GM12878 (cell line): ENCODE measurements at regions not wholly inside any gene's neighbourhood (a gene's known extent, or its start where the extent isn't known, plus 50 kb on each side); places are given as distances from the start of the nearest gene placed in this dataset.
"Not testable (repeated sequence)": the region's sequence is repeated elsewhere in the genome, so short reads cannot be mapped to it uniquely, and the experiment has no call there.

Source experiments
- ATAC-seq: fragments of 200-7000 bp; cut with Tn5 transposase; 3 replicates; pipeline ENCODE4 v1.9.1; 2020; ENCODE audit warnings: mild to moderate bottlenecking, moderate library complexity
- BruUV-seq: library from RNA; stranded (reverse); fragments of 400-500 nt; replicated peaks from 2 replicates; lab custom pipeline; 2021; lab: Mats Ljungman, UMichigan
- CTCF ChIA-PET: fragments of 300-600 bp; sonication (Branson Sonifier 250); formaldehyde crosslinking; extraction: SDS; loops from one replicate; lab custom pipeline; 2021; ENCODE audit warnings: inconsistent platforms; lab: Yijun Ruan, JAX
- POLR2A ChIA-PET: fragments of 350-600 bp; formaldehyde crosslinking; extraction: SDS; loops from one replicate; lab custom pipeline; 2021; ENCODE audit warnings: inconsistent platforms; lab: Charles Lee
- RAD21 ChIA-PET: fragments of 300-600 bp; sonication (Branson Sonifier 250); formaldehyde crosslinking; loops from one replicate; lab custom pipeline; 2023; ENCODE audit warnings: antibody characterized with exemption; ENCODE audit not compliant: unreplicated experiment; lab: Charles Lee
- SMC1A ChIA-PET: fragments of 300-600 bp; sonication (Branson Sonifier 250); formaldehyde crosslinking; loops from one replicate; lab custom pipeline; 2023; ENCODE audit not compliant: unreplicated experiment, uncharacterized antibody; lab: Charles Lee
- DNase-seq: peaks from one replicate; pipeline ENCODE4 v3.0.0-alpha.2; 2011; ENCODE audit warnings: low read depth, low spot score
- FAIRE-seq: peaks from 3 replicates; lab custom pipeline; 2011; peaks lifted over from hg19 to GRCh38; lab: Jason Lieb, UNC
- H2AFZ ChIP-seq: 2 replicates; pipeline ENCODE4 v1.6.0; 2011; ENCODE audit warnings: low read depth, low read length, control low read depth; ENCODE audit not compliant: control insufficient read depth
- H3K27ac ChIP-seq: 2 replicates; pipeline ENCODE4 v1.5.1; 2011; ENCODE audit warnings: control low read depth; ENCODE audit not compliant: control insufficient read depth, insufficient read depth
- H3K27me3 ChIP-seq, 2 experiments: replicated peaks in 1 of 2; 2 replicates each; pipeline versions ENCODE4 v1.6.0 to v1.6.1; 2011; ENCODE audit warnings: low read length in 1 of 2; ENCODE audit not compliant: control insufficient read depth in 2 of 2, insufficient read depth in 2 of 2
- H3K36me3 ChIP-seq, 2 experiments: 2 replicates each; pipeline ENCODE4 v1.5.1; 2011; ENCODE audit warnings: low read length in 1 of 2; ENCODE audit not compliant: control insufficient read depth in 2 of 2, insufficient read depth in 2 of 2
- H3K4me1 ChIP-seq: 2 replicates; pipeline ENCODE4 v1.6.1; 2011; ENCODE audit warnings: mild to moderate bottlenecking, low read length, moderate library complexity, mixed read lengths; ENCODE audit not compliant: control insufficient read depth, insufficient read depth
- H3K4me2 ChIP-seq: 2 replicates; pipeline ENCODE4 v1.6.0; 2011; ENCODE audit warnings: control low read depth; ENCODE audit not compliant: control insufficient read depth, insufficient read depth
- H3K4me3 ChIP-seq: fragments of 200-600 bp; sonication (generic); 2 replicates; pipeline ENCODE4 v1.5.1; 2016
- H3K79me2 ChIP-seq: 2 replicates; pipeline ENCODE4 v1.6.0; 2011; ENCODE audit warnings: low read length; ENCODE audit not compliant: control insufficient read depth, insufficient read depth
- H3K9ac ChIP-seq: 2 replicates; pipeline ENCODE4 v1.8.0; 2011; ENCODE audit warnings: low read length, control low read depth, mixed read lengths; ENCODE audit not compliant: control insufficient read depth, insufficient read depth
- H3K9me3 ChIP-seq: replicated peaks from 3 replicates; pipeline ENCODE4 v1.5.1; 2011; ENCODE audit warnings: mild to moderate bottlenecking, low read length; ENCODE audit not compliant: control insufficient read depth, insufficient read depth
- H4K20me1 ChIP-seq: 2 replicates; pipeline ENCODE4 v1.6.0; 2011; ENCODE audit not compliant: control insufficient read depth, insufficient read depth
- BHLHE40 ChIP-seq, 2 experiments: fragments of 450-650 bp in 1 of 2; IDR thresholded peaks; 2 replicates each; pipeline ENCODE4 v1.6.1; 2011 to 2017; ENCODE audit warnings: low read depth in 2 of 2, borderline replicate concordance in 1 of 2, improper control_type of control experiment in 1 of 2, low read length in 1 of 2, mild to moderate bottlenecking in 1 of 2
- MEF2A ChIP-seq: IDR thresholded peaks from 2 replicates; pipeline ENCODE4 v1.6.1; 2011; ENCODE audit warnings: low read depth, mild to moderate bottlenecking, low read length, moderate library complexity; ENCODE audit not compliant: insufficient read depth
- TARDBP ChIP-seq: IDR thresholded peaks from 2 replicates; pipeline ENCODE4 v1.6.1; 2016; ENCODE audit warnings: borderline replicate concordance
- WGBS: methylation state at CpG from one replicate; pipeline ENCODE4 v1.1.6; 2016; ENCODE audit warnings: low lambda C conversion rate; ENCODE audit not compliant: insufficient replicate concordance, insufficient coverage; ENCODE audit errors: missing lambda C conversion rate; 5-methylcytosine and 5-hydroxymethylcytosine counted together
- in situ Hi-C: fragments of 300-500 bp; cut with MboI; formaldehyde crosslinking; loops from 9 replicates; pipeline ENCODE4 v1.14.3; 2018; ENCODE audit warnings: mixed read lengths
- intact Hi-C: fragments of 100-400 bp; cut with micrococcal nuclease; formaldehyde crosslinking; loops from one replicate; pipeline ENCODE4 v1.14.2; 2022; ENCODE audit not compliant: unreplicated experiment
- TF ChIP-seq, protein P1 (sequence below): fragments of 450-650 bp; IDR thresholded peaks from 2 replicates; pipeline ENCODE4 v1.6.1; 2016; ENCODE audit warnings: mild to moderate bottlenecking

DNA sequence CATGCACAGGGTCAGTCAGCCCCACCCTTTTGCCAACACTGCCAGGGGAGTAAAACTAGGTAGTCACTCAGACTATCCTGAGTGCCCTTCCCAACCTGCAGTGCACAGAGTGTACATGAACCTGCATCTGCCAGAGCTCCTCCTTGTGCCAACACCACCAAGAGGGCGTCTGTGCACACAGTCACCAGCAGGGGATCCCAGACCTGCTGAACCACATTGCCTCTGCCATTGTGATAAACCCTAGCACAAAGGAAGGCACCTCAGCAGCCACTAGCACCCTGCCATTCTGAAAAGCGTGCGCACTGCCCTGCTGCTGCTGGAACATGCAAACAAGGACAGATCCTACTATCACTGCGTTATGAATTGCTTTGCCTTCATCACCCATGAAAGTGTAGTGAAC is 247.8 kb upstream of the POU3F4 start:
- ChIA-PET RAD21 (no interaction called here), POLR2A (no interaction called here), CTCF (interaction anchor here (0.9 kb wide), 1 partner anchor 18 kb away, joined by 3 read pairs; no protein-coding TSS in a partner anchor), SMC1A (no interaction called here)
- no peak overlapping the region for H3K4me2 ChIP-seq
- no peaks in the 10 kb centered on the region for H3K27me3 ChIP-seq
- DNase-seq (no peak), FAIRE-seq (no peak), ATAC-seq (no peak)
- no peak overlapping the region for H3K4me3 ChIP-seq
- intact Hi-C loops, result no loop called here
- TF ChIP-seq BHLHE40 (IDR thresholded peaks at IDR 0.05; ENCODE audit: borderline replicate concordance in 1 of 2, low read depth in 2 of 2, low read length in 1 of 2), result no peak
- TF ChIP-seq TARDBP, result no peak
- TF ChIP-seq MEF2A, result no peak
- TF ChIP-seq, protein P1, sequence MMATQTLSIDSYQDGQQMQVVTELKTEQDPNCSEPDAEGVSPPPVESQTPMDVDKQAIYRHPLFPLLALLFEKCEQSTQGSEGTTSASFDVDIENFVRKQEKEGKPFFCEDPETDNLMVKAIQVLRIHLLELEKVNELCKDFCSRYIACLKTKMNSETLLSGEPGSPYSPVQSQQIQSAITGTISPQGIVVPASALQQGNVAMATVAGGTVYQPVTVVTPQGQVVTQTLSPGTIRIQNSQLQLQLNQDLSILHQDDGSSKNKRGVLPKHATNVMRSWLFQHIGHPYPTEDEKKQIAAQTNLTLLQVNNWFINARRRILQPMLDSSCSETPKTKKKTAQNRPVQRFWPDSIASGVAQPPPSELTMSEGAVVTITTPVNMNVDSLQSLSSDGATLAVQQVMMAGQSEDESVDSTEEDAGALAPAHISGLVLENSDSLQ, result no peak
- WGBS, result 38% methylated on average over 4 of the region's 4 CpGs
- H3K27ac ChIP-seq, result no peak overlapping the region
- BruUV-seq, result no TSS peak
- no peaks in the 10 kb centered on the region for H3K4me1 ChIP-seq
- no peak overlapping the region for H3K9ac ChIP-seq
- H3K79me2 ChIP-seq, result no peaks in the 10 kb centered on the region
- H4K20me1 ChIP-seq, result no peaks in the 10 kb centered on the region
- no peaks in the 10 kb centered on the region for H3K36me3 ChIP-seq
- in situ Hi-C loops, result no loop called here
- no peak overlapping the region for H2AFZ ChIP-seq
- no peaks in the 10 kb centered on the region for H3K9me3 ChIP-seq

DNA sequence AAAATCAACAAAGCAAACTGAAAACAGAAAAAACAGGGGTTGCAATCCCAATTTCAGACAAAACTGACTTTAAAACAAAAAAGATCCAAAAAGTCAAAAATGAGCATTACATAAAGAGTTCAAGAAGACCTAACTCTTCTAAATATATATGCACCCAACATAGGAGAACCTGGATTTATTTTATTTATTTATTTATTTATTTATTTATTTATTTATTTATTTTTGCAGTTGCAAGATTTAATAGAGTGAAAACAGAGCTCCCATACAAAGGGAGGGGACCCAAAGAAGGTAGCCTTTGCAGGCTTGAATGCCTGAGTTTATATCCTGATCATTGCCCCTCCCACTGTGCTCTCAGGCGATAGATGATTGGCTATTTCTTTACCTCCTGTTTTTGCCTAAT is 245.9 kb upstream of the POU3F4 start:
- ATAC-seq, H3K9ac ChIP-seq, FAIRE-seq, H3K27me3 ChIP-seq, H3K9me3 ChIP-seq, H2AFZ ChIP-seq, intact Hi-C loops, CTCF ChIA-PET, H3K79me2 ChIP-seq, in situ Hi-C loops, POLR2A ChIA-PET, H3K4me1 ChIP-seq, H3K36me3 ChIP-seq, BruUV-seq, H4K20me1 ChIP-seq, H3K27ac ChIP-seq, DNase-seq, H3K4me3 ChIP-seq, H3K4me2 ChIP-seq, RAD21 ChIA-PET: not testable (repeated sequence)
- WGBS, result 41% methylated on average over 1 of the region's 1 CpG
- SMC1A ChIA-PET, result interaction anchor here (1.5 kb wide), 1 partner anchor 9 kb away, joined by 3 read pairs; no protein-coding TSS in a partner anchor
